NCI-H2081 treated with DMSO at 0.1 percent for 48 hours (cell line): ENCODE measurements at regions not wholly inside any gene's neighbourhood (a gene's known extent, or its start where the extent isn't known, plus 50 kb on each side); places are given as distances from the start of the nearest gene placed in this dataset.
"Not testable (repeated sequence)": the region's sequence is repeated elsewhere in the genome, so short reads cannot be mapped to it uniquely, and the experiment has no call there.

Experiments
- DNase-seq: peaks from one replicate; lab custom pipeline; 2025; lab: John Stamatoyannopoulos, UW

DNA sequence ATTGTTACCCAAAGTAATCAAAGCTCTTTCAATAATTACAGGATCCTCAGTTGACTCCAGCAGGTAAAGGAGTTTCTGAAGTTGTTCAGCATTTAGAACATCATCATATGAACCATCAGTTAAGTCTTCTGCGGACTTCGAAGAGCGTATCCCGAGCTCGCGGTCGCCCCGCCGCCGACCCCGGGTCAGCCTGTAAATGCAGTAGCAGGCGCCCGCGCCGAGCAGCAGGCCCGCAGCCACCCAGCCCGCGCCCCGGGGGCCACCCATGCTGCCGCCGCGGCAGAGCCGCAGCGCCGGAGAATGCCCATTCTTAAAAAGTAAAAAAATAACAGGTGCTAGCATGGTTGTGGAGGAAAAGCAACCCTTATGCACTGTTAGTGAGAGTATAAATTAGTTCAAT, 444.5 kb downstream of the NSUN3 start:
- DNase-seq = not testable (repeated sequence)

DNA sequence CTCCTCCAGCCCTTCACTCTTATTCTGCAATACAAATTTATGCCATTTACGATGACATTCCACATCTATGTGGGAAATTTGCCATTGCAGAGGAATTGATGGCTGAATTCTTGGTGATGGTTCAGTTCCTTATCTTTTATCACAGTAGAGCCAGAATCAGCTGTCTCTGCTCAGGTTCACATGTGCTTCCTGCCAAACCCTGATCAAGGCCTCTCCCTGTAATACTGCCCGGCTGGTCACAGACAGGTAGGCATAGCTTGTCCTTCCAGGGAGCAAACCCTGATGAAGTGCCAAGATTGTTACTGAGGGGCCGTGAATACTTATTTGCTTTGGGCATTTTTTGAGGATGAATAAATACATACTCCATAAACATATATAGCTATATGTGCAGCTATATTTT, 450.0 kb downstream of the NSUN3 start:
- no peak for DNase-seq

DNA sequence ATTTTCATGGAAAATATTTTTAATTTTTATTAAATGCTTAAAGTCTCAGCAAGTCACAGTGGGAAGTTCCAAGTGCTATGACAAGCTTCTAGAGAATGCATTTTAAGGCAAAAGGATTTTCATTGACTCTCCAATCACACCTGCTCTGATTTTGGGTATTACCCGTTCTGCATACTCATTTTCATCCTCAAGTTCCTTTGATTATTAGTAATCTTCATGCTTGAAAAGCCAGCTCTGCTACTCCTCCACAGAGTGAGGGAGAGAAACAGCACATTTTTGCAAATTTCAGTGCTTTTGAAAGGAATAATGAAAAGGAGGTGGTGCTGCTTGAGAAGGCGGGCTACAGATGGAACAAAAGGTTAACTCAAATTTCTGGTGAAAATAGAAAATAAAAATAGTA, 450.7 kb downstream of the NSUN3 start:
- no peak for DNase-seq

DNA sequence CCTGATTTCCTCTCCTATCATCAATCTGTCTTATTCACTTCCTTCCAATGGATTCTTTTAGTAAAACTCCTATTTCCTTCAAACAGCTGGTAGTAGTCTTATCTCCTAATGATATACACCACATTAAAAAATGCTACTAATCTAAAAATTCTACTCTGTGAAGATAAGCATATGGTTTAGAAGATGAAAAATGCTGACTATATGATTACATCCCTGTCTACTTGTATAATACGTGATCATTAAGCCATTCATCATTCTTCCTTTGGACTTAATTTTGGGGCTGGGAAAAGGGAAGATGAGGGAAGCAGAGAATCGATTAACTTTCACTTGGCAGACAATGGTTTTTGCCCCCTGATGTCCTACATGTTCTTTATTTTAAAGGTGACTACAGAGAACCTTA, 453.1 kb downstream of the NSUN3 start:
- no peak for DNase-seq

DNA sequence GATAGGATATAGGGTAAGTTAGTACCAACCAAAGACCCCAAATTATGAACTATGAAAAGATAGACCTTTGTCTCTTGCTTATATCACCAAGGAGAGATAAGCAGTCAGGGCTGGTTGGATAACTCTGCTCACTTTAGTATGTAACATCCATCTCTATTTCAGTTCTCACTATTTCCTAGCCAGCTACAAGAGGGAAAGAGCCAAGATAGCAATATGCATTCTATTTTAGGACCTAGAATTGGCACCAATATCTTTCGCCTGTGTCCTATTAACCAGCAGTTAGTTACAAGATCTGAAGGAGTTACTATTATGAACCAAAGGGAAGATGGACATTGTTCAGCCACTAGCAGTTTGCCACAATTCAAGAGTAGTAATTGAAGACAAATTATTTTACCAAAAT, 457.5 kb downstream of the NSUN3 start:
- no peak for DNase-seq

DNA sequence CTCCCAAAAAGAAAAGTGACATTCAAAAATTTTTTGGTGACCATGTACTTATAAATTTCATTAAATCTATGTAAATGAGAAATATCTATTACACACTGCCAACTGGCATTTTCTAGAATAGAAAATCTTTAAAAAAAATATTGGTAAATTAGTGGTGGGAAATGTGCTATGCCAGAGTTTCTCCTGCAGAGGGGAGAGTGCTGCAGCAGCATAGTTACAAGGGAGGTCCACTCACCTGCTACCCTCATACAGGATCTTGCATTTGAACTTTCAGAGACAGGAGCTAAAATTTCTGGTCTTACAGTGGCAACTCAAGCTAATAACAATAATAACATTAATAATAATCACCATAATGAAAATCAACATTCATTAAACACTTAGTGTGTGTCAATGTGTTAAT, 459.6 kb downstream of the NSUN3 start:
- no peak for DNase-seq

DNA sequence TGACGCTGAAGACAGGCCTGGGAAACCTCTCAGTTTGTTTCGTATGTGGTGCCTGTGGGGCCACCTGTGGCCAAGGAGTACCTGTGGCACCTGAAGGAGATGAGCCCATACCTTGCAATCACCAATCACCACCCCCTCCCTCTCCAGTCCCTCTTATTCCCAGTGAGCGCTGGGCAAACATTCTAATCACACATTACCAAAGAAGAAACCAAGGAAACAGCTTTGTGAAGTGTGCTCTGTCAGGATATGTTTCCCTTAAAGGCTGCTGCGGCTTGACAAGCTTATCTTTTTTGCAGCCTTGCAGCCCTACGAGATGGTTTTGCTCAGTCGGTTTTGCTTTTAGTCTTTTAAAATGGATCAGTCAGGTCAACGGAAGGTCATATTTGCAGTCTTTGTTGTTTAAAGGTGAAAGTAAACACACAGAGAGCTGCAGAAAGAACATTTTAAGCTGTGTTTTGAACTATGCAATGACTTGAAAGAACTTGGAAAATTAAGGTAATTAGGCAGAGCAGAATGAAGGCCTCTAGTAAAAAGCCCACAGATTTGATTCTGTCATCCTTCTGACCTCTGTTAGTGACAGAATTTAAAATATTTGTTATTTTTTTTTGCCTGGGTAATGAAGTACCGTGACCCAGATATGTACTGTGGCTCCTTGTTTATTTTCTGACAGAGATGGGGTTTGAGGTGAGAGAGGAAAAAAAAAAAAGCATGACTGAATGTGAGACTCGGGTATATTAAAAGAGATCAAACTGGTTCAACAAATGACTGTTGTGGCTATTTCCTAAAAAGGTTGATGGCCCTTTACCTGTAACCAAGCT, 461.4 kb downstream of the NSUN3 start:
- no peak for DNase-seq

DNA sequence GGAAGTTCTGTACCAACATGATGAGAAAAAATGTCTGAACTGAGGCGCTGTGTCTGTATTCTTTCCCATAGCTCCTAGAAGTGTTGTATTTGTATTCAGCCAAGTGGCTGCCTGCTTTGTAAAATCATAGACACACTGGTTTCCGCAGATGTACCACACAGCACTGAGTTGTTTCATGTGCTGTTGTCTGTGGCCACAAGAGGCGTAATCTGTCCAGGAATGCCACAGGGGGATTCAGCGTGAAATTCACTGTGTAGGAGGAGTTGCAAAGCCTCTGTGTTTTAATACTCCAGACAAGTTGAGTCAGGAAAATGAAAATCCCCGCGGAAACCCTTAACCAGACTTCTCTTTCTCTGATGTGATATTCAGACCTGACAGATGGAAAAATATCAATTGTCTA, 462.2 kb downstream of the NSUN3 start:
- no peak for DNase-seq

DNA sequence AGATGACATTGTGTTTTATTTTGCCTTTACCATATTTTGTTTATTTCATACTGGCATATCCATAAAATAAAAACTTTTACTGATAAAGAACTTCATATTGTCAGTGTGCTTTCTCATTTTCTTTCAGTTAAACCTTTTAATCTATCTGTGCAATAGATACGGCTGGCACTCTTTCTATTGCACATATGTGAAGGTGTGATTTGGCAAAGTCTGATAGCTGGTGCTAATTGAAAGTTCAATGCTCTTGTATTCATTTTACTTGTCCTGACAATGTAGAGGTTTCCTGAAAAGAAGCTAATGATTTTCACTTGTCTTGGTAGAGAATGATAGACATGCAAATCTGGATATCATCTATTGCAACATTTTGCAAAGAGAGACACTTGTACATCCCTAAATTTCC, 467.0 kb downstream of the NSUN3 start:
- DNase-seq = no peak

DNA sequence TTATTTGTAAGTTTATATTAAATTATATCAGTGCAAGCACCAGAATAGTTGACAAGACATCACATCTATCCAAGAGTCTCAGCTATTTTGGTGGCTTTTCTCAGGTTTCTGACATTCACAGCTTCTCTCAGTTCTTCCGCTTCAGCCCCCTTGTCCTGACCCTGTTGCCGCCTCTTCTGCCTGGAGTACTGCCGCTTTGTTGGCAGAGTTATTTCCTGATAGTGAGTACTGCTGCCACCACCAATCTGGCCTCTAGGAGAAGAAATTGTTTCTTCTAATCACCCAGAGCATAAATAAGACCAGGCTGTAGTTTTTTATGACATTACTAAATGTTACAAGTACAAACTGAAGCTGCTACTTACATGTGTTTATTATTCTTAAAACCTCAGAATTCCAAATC, 470.1 kb downstream of the NSUN3 start:
- DNase-seq = no peak

DNA sequence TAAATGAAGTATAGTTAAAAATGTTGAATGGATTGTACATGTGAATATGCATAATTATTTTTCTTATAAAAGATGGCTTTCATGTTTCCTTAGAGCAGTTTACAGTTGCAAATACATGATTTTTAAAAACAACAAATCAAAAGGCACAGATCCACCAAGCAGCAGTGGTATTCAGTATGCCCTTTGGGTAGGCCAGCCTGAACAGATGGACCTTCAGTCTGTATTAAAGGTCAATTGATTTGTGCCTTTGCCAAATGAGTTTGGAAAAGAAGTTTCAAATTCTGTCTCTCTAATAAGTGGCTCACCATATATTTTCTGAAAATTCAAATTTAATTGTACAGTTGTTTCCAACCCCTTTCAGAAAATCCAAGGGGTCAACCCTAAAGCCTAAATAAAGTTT, 477.1 kb downstream of the NSUN3 start:
- no peak for DNase-seq

DNA sequence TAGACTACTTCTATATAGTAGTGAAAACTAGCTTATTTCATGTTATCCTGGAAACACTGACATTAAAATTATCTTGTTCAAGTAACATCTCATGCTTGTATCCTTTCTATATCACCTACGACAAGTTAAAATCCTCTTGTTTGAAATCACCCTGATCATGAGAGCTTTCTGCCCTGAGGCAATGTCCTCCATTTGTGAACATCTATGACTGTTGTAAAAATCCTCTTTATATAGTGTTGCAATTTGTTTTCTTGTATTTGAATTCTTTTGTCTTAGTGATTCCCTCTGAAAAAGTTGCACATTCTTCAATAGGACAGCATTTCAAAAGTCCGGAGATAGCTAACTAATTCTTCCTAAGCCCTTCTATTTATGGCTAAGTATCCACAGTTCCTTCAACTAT, 480.3 kb downstream of the NSUN3 start:
- no peak for DNase-seq

DNA sequence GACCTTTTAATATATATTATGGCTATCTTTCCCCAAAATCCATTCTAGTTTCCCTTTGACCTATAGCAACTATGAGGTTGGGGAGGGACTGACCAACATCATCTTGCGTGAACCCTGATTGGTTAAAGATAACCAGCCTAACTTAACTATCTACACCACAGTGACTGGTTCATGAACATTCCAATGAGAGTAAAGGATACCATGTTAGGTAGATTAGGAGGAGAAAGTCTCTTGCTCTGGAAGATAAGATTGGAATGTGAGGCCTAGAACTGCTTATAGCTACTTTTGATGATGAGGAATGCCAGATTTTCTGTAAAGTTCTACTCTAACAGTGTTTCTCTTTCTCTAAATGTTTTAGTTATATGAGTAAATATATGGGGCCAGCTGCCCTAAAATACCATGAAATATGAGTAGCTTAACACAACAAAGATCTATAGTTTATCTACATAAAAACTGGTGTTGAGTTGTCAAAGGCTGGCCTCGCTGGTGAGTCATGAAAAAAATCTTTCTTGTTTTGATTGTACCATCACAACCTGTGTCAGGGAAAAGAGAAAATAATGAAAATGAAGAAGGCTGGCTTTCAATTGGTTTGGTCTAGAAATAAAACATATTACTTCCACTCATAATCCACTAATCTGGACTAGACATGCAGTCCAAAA, 481.4 kb downstream of the NSUN3 start:
- DNase-seq = no peak

DNA sequence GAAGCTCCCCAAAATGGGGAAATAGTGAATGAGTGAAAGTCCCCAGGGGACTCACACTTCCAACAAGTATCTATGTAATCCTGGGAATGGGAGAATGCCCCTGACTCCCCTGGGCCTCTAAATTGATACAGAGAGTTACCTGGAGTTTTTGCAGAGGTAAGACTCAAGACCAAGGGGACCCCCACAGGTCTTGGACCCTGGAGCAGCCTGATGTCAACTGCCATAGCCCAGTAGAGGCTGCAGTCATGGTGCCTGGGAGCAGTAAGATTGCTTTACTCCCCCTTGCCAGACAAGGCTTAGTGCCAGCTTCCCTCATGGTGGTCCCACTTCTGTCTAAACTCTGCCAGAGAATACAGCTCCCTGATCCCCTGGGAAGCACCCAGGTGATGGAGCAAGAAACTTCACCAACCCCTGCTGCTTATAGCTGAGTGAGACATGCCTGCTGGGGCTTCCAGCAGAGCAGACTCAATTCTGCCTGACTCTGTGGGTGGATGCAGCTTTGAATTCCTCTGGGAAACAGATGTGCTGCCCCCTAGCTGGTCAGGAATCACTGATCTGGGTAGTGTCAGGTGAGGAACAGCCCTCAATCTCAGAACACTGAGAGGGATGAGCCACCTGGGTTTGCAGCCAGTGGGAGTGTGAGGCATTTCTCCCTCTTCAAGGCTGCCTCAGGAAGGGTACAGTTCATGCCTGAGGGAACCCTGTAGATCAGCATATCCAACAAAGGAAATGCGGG, 485.9 kb downstream of the NSUN3 start:
- no peak for DNase-seq

DNA sequence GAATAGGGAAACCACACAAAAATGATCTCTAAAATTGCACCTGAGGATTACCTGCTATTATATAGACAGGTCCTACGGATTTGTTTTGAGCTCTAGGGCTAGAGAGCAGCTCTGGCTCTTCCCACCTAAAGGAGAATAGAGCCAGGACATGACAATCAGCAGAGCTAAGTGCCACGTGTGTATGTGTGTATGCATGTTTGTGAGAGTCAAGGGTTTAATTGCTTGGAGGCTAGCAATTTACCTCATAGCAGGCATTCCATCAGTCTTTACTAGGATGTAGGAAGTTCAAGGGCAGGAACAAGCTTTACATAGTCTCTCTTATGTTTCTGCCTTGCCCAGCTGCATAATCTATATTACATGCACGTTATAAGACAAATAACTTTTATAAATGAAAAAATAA, 498.2 kb downstream of the NSUN3 start:
- DNase-seq = no peak

DNA sequence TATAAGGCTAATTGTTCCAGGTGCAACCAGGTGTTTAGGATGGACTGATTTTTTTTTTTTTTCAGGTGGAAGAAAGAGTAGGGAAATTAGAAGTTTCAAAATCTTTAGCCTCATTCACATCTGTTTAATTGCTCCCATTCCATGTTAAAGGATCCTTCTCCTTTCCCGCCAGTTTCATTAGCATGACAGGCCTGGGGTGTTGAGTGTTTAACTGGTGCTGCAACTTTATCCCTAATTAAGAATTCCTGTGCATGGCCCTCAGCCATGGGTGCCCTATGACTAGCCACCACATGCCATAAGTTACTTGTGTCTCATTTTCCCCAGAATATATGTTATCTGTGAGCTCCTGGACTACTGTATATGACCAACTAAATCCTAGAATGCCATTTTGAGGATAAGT, 501.4 kb downstream of the NSUN3 start:
- no peak for DNase-seq

DNA sequence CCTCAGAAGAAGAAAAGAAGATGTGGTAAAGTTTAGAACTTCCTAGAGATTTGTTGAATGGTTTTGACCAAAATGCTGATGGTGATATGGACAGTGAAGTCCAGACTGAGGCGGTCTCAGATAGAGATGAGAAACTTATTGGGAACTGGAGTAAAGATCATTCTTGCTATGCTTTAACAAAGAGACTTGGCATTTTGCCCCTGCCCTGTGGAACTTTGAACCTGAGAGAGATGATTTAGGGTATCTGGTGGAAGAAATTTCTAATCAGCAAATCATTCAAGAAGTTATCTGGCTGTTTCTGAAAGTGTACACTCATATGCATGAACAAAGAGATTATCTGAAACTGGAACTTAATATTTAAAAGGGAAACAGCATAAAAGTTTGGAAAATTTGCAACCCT, 505.2 kb downstream of the NSUN3 start:
- DNase-seq = no peak

DNA sequence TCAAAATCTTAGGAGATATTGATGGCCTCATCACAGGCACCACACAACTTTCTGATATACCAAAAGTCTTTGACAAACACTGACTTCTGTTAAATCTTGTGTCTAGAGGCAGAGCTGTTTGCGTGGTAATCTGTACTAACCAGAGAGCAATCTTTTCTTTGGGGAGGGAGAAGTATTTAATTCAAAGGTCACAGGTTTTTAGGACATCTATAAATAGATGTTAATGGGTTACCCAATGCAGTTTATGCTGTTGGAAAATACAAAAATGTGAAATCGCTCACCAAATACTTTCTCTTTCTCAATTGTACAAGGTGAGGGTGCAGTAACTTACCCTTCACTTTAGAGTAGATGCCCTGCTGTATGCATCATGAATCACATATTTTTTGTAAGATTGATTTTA, 510.5 kb downstream of the NSUN3 start:
- no peak for DNase-seq

DNA sequence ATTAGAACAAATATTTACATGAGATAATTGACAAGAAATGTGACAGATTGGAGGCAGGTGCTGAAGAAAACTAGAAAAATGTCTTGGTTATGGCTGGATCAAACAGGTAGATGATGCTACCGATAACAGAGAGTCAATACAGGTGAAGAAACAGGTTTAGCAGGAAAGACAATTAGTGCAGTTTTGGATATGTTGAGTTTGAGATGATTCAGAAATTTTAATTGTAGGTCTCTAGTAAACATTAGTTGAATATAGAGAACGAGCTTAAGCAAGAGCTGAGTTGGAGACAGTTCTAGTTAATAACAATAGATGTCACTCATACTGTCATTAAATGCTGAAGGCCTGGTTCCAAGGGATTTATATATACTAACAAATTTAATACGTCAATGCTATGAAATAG, 524.4 kb downstream of the NSUN3 start:
- no peak for DNase-seq

DNA sequence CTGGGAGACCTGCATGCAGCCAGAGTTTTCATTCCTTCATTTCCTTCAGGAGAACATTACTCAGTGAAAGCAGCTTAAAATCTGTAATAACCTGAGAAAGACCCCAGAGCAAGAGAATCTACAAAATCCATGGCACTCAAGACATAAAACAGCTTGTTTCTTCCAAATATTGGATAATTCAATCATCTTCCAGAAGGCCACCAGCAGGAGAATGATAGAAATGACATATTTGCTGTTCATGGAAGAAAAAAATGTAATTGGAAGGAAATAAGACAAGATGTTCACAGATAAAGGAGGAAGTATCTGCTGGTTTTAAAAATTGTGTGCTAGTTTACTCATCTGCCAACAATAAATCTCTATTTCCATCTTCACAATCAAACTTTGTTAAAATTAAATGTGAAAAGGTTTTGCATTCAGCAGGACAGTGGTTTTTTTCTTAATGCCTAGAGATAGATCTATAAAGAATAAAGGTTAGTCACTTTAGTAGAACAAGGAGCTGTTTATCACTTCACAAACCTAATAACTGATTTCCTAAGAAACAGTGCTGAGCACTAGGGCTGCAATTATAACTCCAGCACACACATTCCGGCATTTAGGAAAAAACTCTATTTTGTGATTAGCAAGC, 530.8 kb downstream of the NSUN3 start:
- DNase-seq = no peak

DNA sequence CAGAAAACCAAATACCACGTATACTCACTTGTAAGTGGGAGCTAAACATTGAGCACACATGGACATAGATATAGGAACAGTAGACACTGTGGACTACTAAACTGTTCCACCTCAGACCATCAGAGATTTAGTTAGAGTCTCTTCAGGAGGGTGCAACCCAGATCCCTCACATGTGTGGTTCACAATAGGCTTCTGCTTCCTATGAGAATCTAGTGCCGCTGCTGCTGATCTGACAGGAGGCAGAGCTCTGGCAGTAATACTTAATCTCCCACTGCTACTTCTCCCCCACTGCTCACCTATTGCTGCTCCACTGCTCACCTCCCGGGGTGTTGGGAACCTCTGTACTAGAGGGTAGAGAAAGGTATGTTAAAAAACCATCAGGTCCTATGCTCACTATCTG, 533.3 kb downstream of the NSUN3 start:
- no peak for DNase-seq

DNA sequence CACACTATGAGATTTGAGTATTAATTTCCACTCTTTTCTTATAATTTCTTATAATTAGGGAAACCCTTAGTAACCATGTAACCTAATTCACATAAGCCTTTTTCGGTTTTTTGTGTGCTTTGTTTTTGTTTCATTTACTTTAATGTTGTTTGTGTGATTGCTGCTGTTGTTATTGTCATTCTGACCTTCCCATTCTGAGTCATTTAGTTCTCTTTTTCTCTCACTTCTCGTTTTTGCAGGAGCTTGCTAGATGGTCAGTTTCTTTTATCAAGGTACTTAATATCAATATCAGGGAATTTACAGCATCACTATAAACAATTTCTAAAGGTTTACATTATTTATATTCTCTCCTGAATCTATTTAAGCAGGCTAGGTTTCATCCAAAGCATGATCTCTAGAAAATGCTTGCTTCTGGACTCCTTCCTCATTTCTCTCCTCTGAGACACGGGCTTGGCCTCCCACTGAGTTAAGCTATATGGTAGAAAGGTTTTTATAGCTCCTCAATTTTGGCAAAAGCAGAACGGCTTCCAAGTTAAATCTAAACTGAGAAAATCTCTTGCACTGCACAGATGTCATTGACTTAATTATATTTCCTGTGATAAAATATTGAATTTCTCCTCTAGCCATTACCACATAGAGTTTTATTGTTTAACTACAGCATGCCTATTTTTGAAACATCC, 534.2 kb downstream of the NSUN3 start:
- DNase-seq = no peak
